OCI-LY7 (cell line): ENCODE measurements at regions not wholly inside any gene's neighbourhood (a gene's known extent, or its start where the extent isn't known, plus 50 kb on each side); places are given as distances from the start of the nearest gene placed in this dataset.

Experiments
- BruUV-seq: library from RNA; stranded (reverse); fragments of 400-500 nt; replicated peaks from 2 replicates; lab custom pipeline; 2021; lab: Mats Ljungman, UMichigan
- CTCF ChIA-PET: fragments of 300-600 bp; sonication (Branson Sonifier 250); formaldehyde crosslinking; loops from one replicate; lab custom pipeline; 2022; ENCODE audit warnings: antibody characterized with exemption; ENCODE audit not compliant: unreplicated experiment; lab: Charles Lee
- POLR2A ChIA-PET: fragments of 300-600 bp; sonication (Branson Sonifier 250); formaldehyde crosslinking; loops from one replicate; lab custom pipeline; 2022; ENCODE audit warnings: antibody characterized with exemption; lab: Charles Lee
- DNase-seq: peaks from one replicate; pipeline ENCODE4 v3.0.0-alpha.2; 2015; ENCODE audit warnings: low spot score
- H2AFZ ChIP-seq: fragments of 200-600 bp; sonication (generic), shearing (Covaris generic); 2 replicates; pipeline ENCODE4 v1.6.1; 2014; ENCODE audit warnings: mild to moderate bottlenecking, antibody characterized with exemption, low read length, moderate library complexity
- H3K27ac ChIP-seq: fragments of 200-600 bp; sonication (generic); 2 replicates; pipeline ENCODE4 v1.5.1; 2014; ENCODE audit warnings: mixed run types, low read depth, mild to moderate bottlenecking, moderate library complexity, low read length, inconsistent platforms; ENCODE audit not compliant: poor library complexity, severe bottlenecking
- H3K36me3 ChIP-seq: fragments of 200-600 bp; sonication (generic); 2 replicates; pipeline ENCODE4 v1.6.1; 2014; ENCODE audit warnings: mild to moderate bottlenecking, antibody characterized with exemption, low read length, moderate library complexity, mixed read lengths; ENCODE audit not compliant: insufficient read depth
- H3K4me1 ChIP-seq: fragments of 200-600 bp; sonication (generic); 2 replicates; pipeline ENCODE4 v1.5.1; 2014; ENCODE audit warnings: mild to moderate bottlenecking, low read length; ENCODE audit not compliant: insufficient read depth, poor library complexity, severe bottlenecking
- H3K4me2 ChIP-seq: fragments of 200-600 bp; sonication (generic); 2 replicates; pipeline ENCODE4 v1.6.1; 2014; ENCODE audit warnings: mild to moderate bottlenecking, low read length
- H3K4me3 ChIP-seq: fragments of 200-600 bp; sonication (generic); 2 replicates; pipeline ENCODE4 v1.5.1; 2014; ENCODE audit warnings: mild to moderate bottlenecking, low read depth, low read length; ENCODE audit not compliant: poor library complexity, severe bottlenecking
- H3K79me2 ChIP-seq: fragments of 200-600 bp; sonication (generic); 2 replicates; pipeline ENCODE4 v1.6.1; 2016; ENCODE audit warnings: low read depth, mild to moderate bottlenecking, low read length, moderate library complexity, mixed read lengths; ENCODE audit not compliant: insufficient read depth
- H3K9me2 ChIP-seq: fragments of 200-600 bp; sonication (generic); 2 replicates; pipeline ENCODE4 v1.6.1; 2016; ENCODE audit warnings: mild to moderate bottlenecking, low read length, mixed read lengths; ENCODE audit not compliant: insufficient read depth
- H3K9me3 ChIP-seq: fragments of 200-600 bp; sonication (generic); 2 replicates; pipeline ENCODE4 v1.6.1; 2014; ENCODE audit warnings: mild to moderate bottlenecking, mixed run types, low read length, mixed read lengths
- H4K20me1 ChIP-seq: fragments of 200-600 bp; sonication (generic); 2 replicates; pipeline ENCODE4 v1.6.1; 2014; ENCODE audit warnings: mild to moderate bottlenecking, antibody characterized with exemption, low read length, moderate library complexity, mixed read lengths; ENCODE audit not compliant: insufficient read depth
- CTCF ChIP-seq: fragments of 200-600 bp; sonication (generic); conservative IDR thresholded peaks from 2 replicates; pipeline ENCODE4 v1.5.1; 2014; ENCODE audit warnings: mild to moderate bottlenecking, antibody characterized with exemption, low read length, moderate library complexity, mixed read lengths
- EZH2phosphoT487 ChIP-seq: fragments of 200-600 bp; sonication (generic); IDR thresholded peaks from 2 replicates; pipeline ENCODE4 v1.6.1; 2018; ENCODE audit warnings: low read depth, borderline replicate concordance, mild to moderate bottlenecking, mixed run types, antibody characterized with exemption, low read length, moderate library complexity, mixed read lengths
- intact Hi-C: fragments of 100-400 bp; cut with micrococcal nuclease; formaldehyde crosslinking; loops from one replicate; pipeline ENCODE4 v1.10.0; 2022; ENCODE audit not compliant: unreplicated experiment

- H3K36me3 ChIP-seq, result no peaks in the 10 kb centered on the region
- H3K4me1 ChIP-seq, result no peaks in the 10 kb centered on the region
- no peaks in the 10 kb centered on the region for H3K79me2 ChIP-seq
- H2AFZ ChIP-seq, result no peak overlapping the region
- BruUV-seq, result no TSS peak
- TF ChIP-seq EZH2phosphoT487 (no peak), CTCF (no peak)
- ChIA-PET CTCF (no interaction called here), POLR2A (no interaction called here)
- no peak overlapping the region for H3K27ac ChIP-seq
- H3K9me2 ChIP-seq, result no peaks in the 10 kb centered on the region
- H4K20me1 ChIP-seq, result no peaks in the 10 kb centered on the region
- H3K4me2 ChIP-seq, result no peak overlapping the region
- no peak overlapping the region for H3K4me3 ChIP-seq
- no peaks in the 10 kb centered on the region for H3K9me3 ChIP-seq
- intact Hi-C loops, result no loop called here
- no peak for DNase-seq
Measured at GRCh38 chr9:84125046-84125445, 144.4 kb downstream of the RMI1 start.

- POLR2A ChIA-PET, result no interaction called here
- Histone ChIP-seq H3K36me3 (no peaks in the 10 kb centered on the region), H2AFZ (no peak overlapping the region), H3K9me2 (no peaks in the 10 kb centered on the region), H3K4me1 (no peaks in the 10 kb centered on the region), H4K20me1 (no peaks in the 10 kb centered on the region), H3K4me3 (no peak overlapping the region), H3K9me3 (no peaks in the 10 kb centered on the region), H3K79me2 (no peaks in the 10 kb centered on the region), H3K4me2 (no peak overlapping the region), H3K27ac (no peak overlapping the region)
- no peak for DNase-seq
- no TSS peak for BruUV-seq
- intact Hi-C loops, result no loop called here
- CTCF ChIA-PET, result no interaction called here
- TF ChIP-seq CTCF (no peak), EZH2phosphoT487 (no peak)
Measured at GRCh38 chr9:84129529-84129928, 148.9 kb downstream of the RMI1 start.

DNA sequence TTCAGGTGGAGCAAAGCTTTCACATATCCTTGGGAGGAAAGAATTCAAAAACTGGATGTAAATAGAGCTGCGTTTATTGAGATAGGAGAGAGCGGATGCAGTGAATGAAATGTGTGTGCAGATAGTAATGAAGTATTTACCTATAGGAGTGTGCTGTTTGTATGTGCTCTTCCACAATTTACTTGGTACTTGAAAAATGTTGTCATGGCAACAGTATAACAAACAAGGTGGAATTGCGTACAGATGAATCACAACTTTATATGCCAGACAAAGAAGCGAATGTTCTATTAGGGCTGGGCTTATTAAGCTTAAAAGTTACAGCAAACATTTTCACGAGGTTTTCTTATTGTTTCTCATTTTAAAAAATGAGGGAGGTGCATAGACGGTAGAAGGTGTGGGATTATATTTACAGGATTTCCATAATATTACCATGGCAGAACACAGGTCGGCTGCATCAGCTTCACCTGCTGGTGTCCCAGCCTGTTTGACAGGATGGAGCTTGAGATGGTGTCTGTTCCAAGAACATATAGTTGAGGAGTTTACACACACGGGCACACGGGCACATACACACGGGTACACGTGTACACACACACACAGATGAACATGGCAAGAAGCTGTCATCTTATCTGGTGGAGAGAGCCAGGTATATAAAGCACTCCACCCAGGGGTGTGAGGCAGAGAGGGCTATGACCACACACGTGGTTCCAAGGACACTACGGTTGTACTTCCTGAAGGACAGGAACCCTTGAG is 155.7 kb downstream of the RMI1 start:
- Histone ChIP-seq H2AFZ (no peak overlapping the region), H4K20me1 (no peaks in the 10 kb centered on the region), H3K9me3 (no peaks in the 10 kb centered on the region), H3K36me3 (no peaks in the 10 kb centered on the region), H3K27ac (no peak overlapping the region), H3K4me2 (no peak overlapping the region), H3K9me2 (no peaks in the 10 kb centered on the region), H3K79me2 (no peaks in the 10 kb centered on the region), H3K4me3 (no peak overlapping the region), H3K4me1 (peaks cover 3% of the 10 kb centered on the region)
- no TSS peak for BruUV-seq
- intact Hi-C loops, result no loop called here
- no peak for DNase-seq
- TF ChIP-seq EZH2phosphoT487, result no peak
- no peak for TF ChIP-seq CTCF
- POLR2A ChIA-PET, result interaction anchor here (0.6 kb wide), 1 partner anchor 1099 kb away, joined by 4 read pairs; no protein-coding TSS in a partner anchor
- CTCF ChIA-PET, result no interaction called here
